OCI-LY7 (cell line): ENCODE measurements at regions not wholly inside any gene's neighbourhood (a gene's known extent, or its start where the extent isn't known, plus 50 kb on each side); places are given as distances from the start of the nearest gene placed in this dataset.

Experiments used
- BruUV-seq: library from RNA; stranded (reverse); fragments of 400-500 nt; replicated peaks from 2 replicates; lab custom pipeline; 2021; lab: Mats Ljungman, UMichigan
- CTCF ChIA-PET: fragments of 300-600 bp; sonication (Branson Sonifier 250); formaldehyde crosslinking; loops from one replicate; lab custom pipeline; 2022; ENCODE audit warnings: antibody characterized with exemption; ENCODE audit not compliant: unreplicated experiment; lab: Charles Lee
- POLR2A ChIA-PET: fragments of 300-600 bp; sonication (Branson Sonifier 250); formaldehyde crosslinking; loops from one replicate; lab custom pipeline; 2022; ENCODE audit warnings: antibody characterized with exemption; lab: Charles Lee
- DNase-seq: peaks from one replicate; pipeline ENCODE4 v3.0.0-alpha.2; 2015; ENCODE audit warnings: low spot score
- H2AFZ ChIP-seq: fragments of 200-600 bp; sonication (generic), shearing (Covaris generic); 2 replicates; pipeline ENCODE4 v1.6.1; 2014; ENCODE audit warnings: mild to moderate bottlenecking, antibody characterized with exemption, low read length, moderate library complexity
- H3K27ac ChIP-seq: fragments of 200-600 bp; sonication (generic); 2 replicates; pipeline ENCODE4 v1.5.1; 2014; ENCODE audit warnings: mixed run types, low read depth, mild to moderate bottlenecking, moderate library complexity, low read length, inconsistent platforms; ENCODE audit not compliant: poor library complexity, severe bottlenecking
- H3K36me3 ChIP-seq: fragments of 200-600 bp; sonication (generic); 2 replicates; pipeline ENCODE4 v1.6.1; 2014; ENCODE audit warnings: mild to moderate bottlenecking, antibody characterized with exemption, low read length, moderate library complexity, mixed read lengths; ENCODE audit not compliant: insufficient read depth
- H3K4me1 ChIP-seq: fragments of 200-600 bp; sonication (generic); 2 replicates; pipeline ENCODE4 v1.5.1; 2014; ENCODE audit warnings: mild to moderate bottlenecking, low read length; ENCODE audit not compliant: insufficient read depth, poor library complexity, severe bottlenecking
- H3K4me2 ChIP-seq: fragments of 200-600 bp; sonication (generic); 2 replicates; pipeline ENCODE4 v1.6.1; 2014; ENCODE audit warnings: mild to moderate bottlenecking, low read length
- H3K4me3 ChIP-seq: fragments of 200-600 bp; sonication (generic); 2 replicates; pipeline ENCODE4 v1.5.1; 2014; ENCODE audit warnings: mild to moderate bottlenecking, low read depth, low read length; ENCODE audit not compliant: poor library complexity, severe bottlenecking
- H3K79me2 ChIP-seq: fragments of 200-600 bp; sonication (generic); 2 replicates; pipeline ENCODE4 v1.6.1; 2016; ENCODE audit warnings: low read depth, mild to moderate bottlenecking, low read length, moderate library complexity, mixed read lengths; ENCODE audit not compliant: insufficient read depth
- H3K9me2 ChIP-seq: fragments of 200-600 bp; sonication (generic); 2 replicates; pipeline ENCODE4 v1.6.1; 2016; ENCODE audit warnings: mild to moderate bottlenecking, low read length, mixed read lengths; ENCODE audit not compliant: insufficient read depth
- H3K9me3 ChIP-seq: fragments of 200-600 bp; sonication (generic); 2 replicates; pipeline ENCODE4 v1.6.1; 2014; ENCODE audit warnings: mild to moderate bottlenecking, mixed run types, low read length, mixed read lengths
- H4K20me1 ChIP-seq: fragments of 200-600 bp; sonication (generic); 2 replicates; pipeline ENCODE4 v1.6.1; 2014; ENCODE audit warnings: mild to moderate bottlenecking, antibody characterized with exemption, low read length, moderate library complexity, mixed read lengths; ENCODE audit not compliant: insufficient read depth
- EZH2phosphoT487 ChIP-seq: fragments of 200-600 bp; sonication (generic); IDR thresholded peaks from 2 replicates; pipeline ENCODE4 v1.6.1; 2018; ENCODE audit warnings: low read depth, borderline replicate concordance, mild to moderate bottlenecking, mixed run types, antibody characterized with exemption, low read length, moderate library complexity, mixed read lengths
- intact Hi-C: fragments of 100-400 bp; cut with micrococcal nuclease; formaldehyde crosslinking; loops from one replicate; pipeline ENCODE4 v1.10.0; 2022; ENCODE audit not compliant: unreplicated experiment
- TF ChIP-seq, protein P1 (sequence below): fragments of 200-600 bp; sonication (generic); conservative IDR thresholded peaks from 2 replicates; pipeline ENCODE4 v1.5.1; 2014; ENCODE audit warnings: mild to moderate bottlenecking, antibody characterized with exemption, low read length, moderate library complexity, mixed read lengths

DNA sequence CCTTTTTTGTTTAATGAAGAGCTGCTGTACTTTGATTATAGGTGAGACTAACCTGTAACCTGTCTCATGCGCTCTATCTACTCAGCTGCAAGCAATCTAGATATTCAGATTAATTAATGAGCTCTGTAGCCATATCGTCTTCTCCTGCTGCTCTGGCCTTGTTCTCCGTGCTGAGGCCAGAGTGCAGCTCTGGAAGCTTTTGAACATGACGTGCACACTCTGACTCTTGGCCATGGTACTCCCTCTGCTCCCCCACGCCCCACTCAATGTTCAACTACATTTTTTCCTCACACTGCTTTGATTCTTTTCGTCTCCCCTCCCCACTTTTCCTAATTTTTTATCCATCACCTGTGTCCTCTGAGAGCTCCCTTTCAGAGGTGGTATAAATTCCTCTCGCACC, 751.8 kb downstream of the FGF9 start:
- H3K9me3 ChIP-seq = no peaks in the 10 kb centered on the region
- no peaks in the 10 kb centered on the region for H4K20me1 ChIP-seq
- intact Hi-C loops = no loop called here
- H3K4me1 ChIP-seq = no peaks in the 10 kb centered on the region
- no peak overlapping the region for H3K4me3 ChIP-seq
- H3K27ac ChIP-seq = no peak overlapping the region
- POLR2A ChIA-PET = no interaction called here
- H2AFZ ChIP-seq = no peak overlapping the region
- no peaks in the 10 kb centered on the region for H3K36me3 ChIP-seq
- no peak overlapping the region for H3K4me2 ChIP-seq
- no peak for DNase-seq
- H3K9me2 ChIP-seq = no peaks in the 10 kb centered on the region
- H3K79me2 ChIP-seq = no peaks in the 10 kb centered on the region
- no TSS peak for BruUV-seq
- TF ChIP-seq, protein P1, sequence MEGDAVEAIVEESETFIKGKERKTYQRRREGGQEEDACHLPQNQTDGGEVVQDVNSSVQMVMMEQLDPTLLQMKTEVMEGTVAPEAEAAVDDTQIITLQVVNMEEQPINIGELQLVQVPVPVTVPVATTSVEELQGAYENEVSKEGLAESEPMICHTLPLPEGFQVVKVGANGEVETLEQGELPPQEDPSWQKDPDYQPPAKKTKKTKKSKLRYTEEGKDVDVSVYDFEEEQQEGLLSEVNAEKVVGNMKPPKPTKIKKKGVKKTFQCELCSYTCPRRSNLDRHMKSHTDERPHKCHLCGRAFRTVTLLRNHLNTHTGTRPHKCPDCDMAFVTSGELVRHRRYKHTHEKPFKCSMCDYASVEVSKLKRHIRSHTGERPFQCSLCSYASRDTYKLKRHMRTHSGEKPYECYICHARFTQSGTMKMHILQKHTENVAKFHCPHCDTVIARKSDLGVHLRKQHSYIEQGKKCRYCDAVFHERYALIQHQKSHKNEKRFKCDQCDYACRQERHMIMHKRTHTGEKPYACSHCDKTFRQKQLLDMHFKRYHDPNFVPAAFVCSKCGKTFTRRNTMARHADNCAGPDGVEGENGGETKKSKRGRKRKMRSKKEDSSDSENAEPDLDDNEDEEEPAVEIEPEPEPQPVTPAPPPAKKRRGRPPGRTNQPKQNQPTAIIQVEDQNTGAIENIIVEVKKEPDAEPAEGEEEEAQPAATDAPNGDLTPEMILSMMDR = no peak
- TF ChIP-seq EZH2phosphoT487 = no peak
- CTCF ChIA-PET = no interaction called here

DNA sequence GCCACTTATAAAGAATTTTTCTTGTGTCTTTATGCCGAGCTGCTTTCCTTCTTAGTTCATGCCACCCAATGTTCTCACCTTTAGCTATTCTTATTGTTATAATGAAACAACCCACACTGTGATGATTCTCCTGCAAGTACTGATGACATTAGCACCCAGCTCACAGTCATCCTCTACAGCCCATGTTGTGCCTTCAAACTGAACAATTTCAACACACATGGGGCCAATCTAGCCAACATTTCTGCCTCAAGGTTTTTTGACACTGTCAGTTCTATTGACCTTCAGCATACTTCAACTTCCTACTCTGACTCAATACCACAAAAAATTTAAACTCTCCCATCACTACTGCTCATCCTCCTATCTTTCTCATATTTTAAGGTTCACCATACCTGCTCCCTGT, 752.4 kb downstream of the FGF9 start:
- no TSS peak for BruUV-seq
- Histone ChIP-seq H4K20me1 (no peaks in the 10 kb centered on the region), H3K79me2 (no peaks in the 10 kb centered on the region), H3K36me3 (no peaks in the 10 kb centered on the region), H3K27ac (no peak overlapping the region), H3K4me2 (no peak overlapping the region), H3K4me3 (no peak overlapping the region), H2AFZ (no peak overlapping the region), H3K9me2 (no peaks in the 10 kb centered on the region), H3K4me1 (no peaks in the 10 kb centered on the region), H3K9me3 (no peaks in the 10 kb centered on the region)
- POLR2A ChIA-PET = no interaction called here
- TF ChIP-seq EZH2phosphoT487 = no peak
- TF ChIP-seq, protein P1 = no peak
- CTCF ChIA-PET = no interaction called here
- no peak for DNase-seq
- intact Hi-C loops = no loop called here

DNA sequence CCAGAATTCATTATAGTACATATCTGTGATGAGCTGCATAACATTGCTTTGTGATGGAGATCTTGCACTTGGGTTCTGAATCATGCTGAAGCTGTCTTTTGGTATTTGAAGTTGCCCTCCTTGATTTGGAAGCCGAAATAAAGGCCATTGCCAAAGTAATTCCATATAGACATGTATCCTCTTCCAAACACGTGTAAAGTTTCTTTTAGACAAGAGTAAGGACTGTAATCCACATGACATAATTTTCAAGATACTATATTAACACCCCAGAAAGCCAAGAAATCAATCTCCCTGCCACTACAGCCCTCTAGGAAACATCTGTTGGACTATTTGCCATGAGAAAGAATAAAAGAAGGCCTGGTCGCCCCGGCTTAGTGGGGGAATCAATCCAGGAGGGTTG, 754.2 kb downstream of the FGF9 start:
- Histone ChIP-seq H3K36me3 (no peaks in the 10 kb centered on the region), H3K4me2 (no peak overlapping the region), H2AFZ (no peak overlapping the region), H3K4me1 (no peaks in the 10 kb centered on the region), H3K4me3 (no peak overlapping the region), H3K9me2 (no peaks in the 10 kb centered on the region), H3K27ac (no peak overlapping the region), H3K9me3 (no peaks in the 10 kb centered on the region), H3K79me2 (no peaks in the 10 kb centered on the region), H4K20me1 (no peaks in the 10 kb centered on the region)
- no peak for TF ChIP-seq EZH2phosphoT487
- TF ChIP-seq, protein P1 = no peak
- no TSS peak for BruUV-seq
- no peak for DNase-seq
- ChIA-PET CTCF (no interaction called here), POLR2A (interaction anchor here (0.5 to 0.8 kb wide), 2 partner anchors 11 to 33 kb away, joined by 3 to 5 read pairs; no protein-coding TSS in a partner anchor)
- intact Hi-C loops = no loop called here
